Peyer's patch (tissue), 4 donors: ENCODE measurements at regions not wholly inside any gene's neighbourhood (a gene's known extent, or its start where the extent isn't known, plus 50 kb on each side); places are given as distances from the start of the nearest gene placed in this dataset.

Experiments
- POLR2A ChIP-seq, 2 donors: fragments of 450-650 bp; IDR thresholded peaks; one replicate each; pipeline ENCODE4 v1.5.1; 2017; ENCODE audit warnings: antibody characterized with exemption in 2 of 2, mild to moderate bottlenecking in 2 of 2, moderate library complexity in 2 of 2
- TF ChIP-seq, protein P1 (sequence below), 6 experiments: fragments of 450-650 bp in 4 of 6; fragments of 200-600 bp in 2 of 6; sonication (generic) in 1 of 6; IDR thresholded peaks; one replicate each; pipeline ENCODE4 v1.5.1; 2017 to 2019; ENCODE audit warnings: antibody characterized with exemption in 6 of 6, mild to moderate bottlenecking in 3 of 6, moderate library complexity in 1 of 6

DNA sequence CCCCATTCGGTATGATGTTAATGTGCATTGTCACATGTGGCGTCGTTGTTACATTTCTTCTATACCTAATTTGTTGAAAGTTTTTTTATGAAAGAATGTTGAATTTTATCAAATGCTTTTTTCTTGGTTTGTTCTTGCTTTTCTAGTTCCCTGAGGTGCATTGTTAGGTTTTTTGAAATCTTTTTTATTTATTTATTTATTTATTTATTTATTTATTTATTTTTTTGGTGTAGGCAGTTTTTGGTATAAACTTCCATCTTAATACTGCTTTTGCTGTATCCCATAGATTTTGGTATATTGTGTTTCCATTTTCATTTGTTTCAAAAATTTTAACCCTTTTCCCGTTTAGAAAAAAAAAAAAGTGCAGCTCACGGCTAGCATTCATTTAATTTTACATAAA, 121.1 kb upstream of the HMGA2 start:
- TF ChIP-seq POLR2A (IDR thresholded peaks at IDR 0.05), result no peak
- TF ChIP-seq, protein P1, sequence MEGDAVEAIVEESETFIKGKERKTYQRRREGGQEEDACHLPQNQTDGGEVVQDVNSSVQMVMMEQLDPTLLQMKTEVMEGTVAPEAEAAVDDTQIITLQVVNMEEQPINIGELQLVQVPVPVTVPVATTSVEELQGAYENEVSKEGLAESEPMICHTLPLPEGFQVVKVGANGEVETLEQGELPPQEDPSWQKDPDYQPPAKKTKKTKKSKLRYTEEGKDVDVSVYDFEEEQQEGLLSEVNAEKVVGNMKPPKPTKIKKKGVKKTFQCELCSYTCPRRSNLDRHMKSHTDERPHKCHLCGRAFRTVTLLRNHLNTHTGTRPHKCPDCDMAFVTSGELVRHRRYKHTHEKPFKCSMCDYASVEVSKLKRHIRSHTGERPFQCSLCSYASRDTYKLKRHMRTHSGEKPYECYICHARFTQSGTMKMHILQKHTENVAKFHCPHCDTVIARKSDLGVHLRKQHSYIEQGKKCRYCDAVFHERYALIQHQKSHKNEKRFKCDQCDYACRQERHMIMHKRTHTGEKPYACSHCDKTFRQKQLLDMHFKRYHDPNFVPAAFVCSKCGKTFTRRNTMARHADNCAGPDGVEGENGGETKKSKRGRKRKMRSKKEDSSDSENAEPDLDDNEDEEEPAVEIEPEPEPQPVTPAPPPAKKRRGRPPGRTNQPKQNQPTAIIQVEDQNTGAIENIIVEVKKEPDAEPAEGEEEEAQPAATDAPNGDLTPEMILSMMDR (IDR thresholded peaks at IDR 0.05), result no peak
